ENCODE measurements at regions not wholly inside any gene's neighbourhood (a gene's known extent, or its start where the extent isn't known, plus 50 kb on each side); places are given as distances from the start of the nearest gene placed in this dataset.

GRCh38 chr10:111599943-111600342, 523.1 kb downstream of the ADRA2A start:
- H3K36me3 ChIP-seq (ENCODE audit: control insufficient read depth in 2 of 4, insufficient read depth in 4 of 4, low read length in 3 of 4), result no peaks in the 10 kb centered on the region
- H4K5ac ChIP-seq (ENCODE audit: insufficient read length, low read depth, low read length), result no peak overlapping the region
- ChIA-PET POLR2A (ENCODE audit: partially characterized antibody) (no interaction called here), CTCF (ENCODE audit: partially characterized antibody) (interaction anchor here (0.6 to 3.5 kb wide), 17 partner anchors 7 to 722 kb away, joined by 3 to 16 read pairs (median 4); no protein-coding TSS in a partner anchor)
- no peak overlapping the region for H2AK5ac ChIP-seq (ENCODE audit: low read depth, low read length)
- no peak overlapping the region for H2BK5ac ChIP-seq (ENCODE audit: low read depth, low read length)
- H3K4me1 ChIP-seq (replicated peaks in 1 of 4; ENCODE audit: control insufficient read depth in 3 of 4, insufficient read depth in 4 of 4, low read length in 3 of 4), result peaks cover 0 to 3% (median 0%) of the 10 kb centered on the region in 4 experiments; a peak in 1 of 7 replicates
- no peak overlapping the region for H2BK12ac ChIP-seq (ENCODE audit: low read depth, low read length)
- no peaks in the 10 kb centered on the region for H3K9me3 ChIP-seq (ENCODE audit: insufficient read depth in 2 of 2, low read depth in 1 of 2, low read length in 1 of 2)
- no peak overlapping the region for H3K4me2 ChIP-seq (ENCODE audit: insufficient read depth in 1 of 2, low read depth in 2 of 2, low read length in 2 of 2)
- 92% methylated on average over 2 of the region's 2 CpGs; no CpG with 5 or more reads in 1 of the 2 experiments for WGBS, 2 experiments (ENCODE audit: extremely low coverage in 1 of 2, insufficient coverage in 1 of 2, insufficient read length in 1 of 2, insufficient replicate concordance in 2 of 2, low coverage in 1 of 2, low lambda C conversion rate in 2 of 2, missing lambda C conversion rate in 1 of 2)
- H4K91ac ChIP-seq (replicated peaks; ENCODE audit: insufficient read length, low read length), result no peak overlapping the region
- FAIRE-seq (no peak), DNase-seq (ENCODE audit: low read depth in 1 of 2, low spot score in 2 of 2) (no peak)
- no peak overlapping the region for H3K4ac ChIP-seq (replicated peaks; ENCODE audit: insufficient read length, low read depth, low read length)
- no peaks in the 10 kb centered on the region for H3K79me2 ChIP-seq (ENCODE audit: control insufficient read depth in 1 of 2, insufficient read depth in 2 of 2, low read length in 2 of 2)
- no peaks in the 10 kb centered on the region for H4K20me1 ChIP-seq (replicated peaks in 1 of 2; ENCODE audit: control insufficient read depth in 1 of 2, insufficient read depth in 2 of 2, low read length in 2 of 2)
- no peak overlapping the region for H3K14ac ChIP-seq (ENCODE audit: insufficient read length)
- no peaks in the 10 kb centered on the region for H3K79me1 ChIP-seq (ENCODE audit: low read depth, low read length)
- H3K56ac ChIP-seq (replicated peaks; ENCODE audit: insufficient read length, low read depth, low read length), result no peak overlapping the region
- no peak overlapping the region for H3K27ac ChIP-seq (ENCODE audit: low read depth, low read length)
- H2BK20ac ChIP-seq (ENCODE audit: low read length), result no peak overlapping the region
- H3K23ac ChIP-seq (ENCODE audit: insufficient read length), result no peak overlapping the region
- no peaks in the 10 kb centered on the region for H3K23me2 ChIP-seq (ENCODE audit: low read depth, low read length)
- no peaks in the 10 kb centered on the region for H3K27me3 ChIP-seq (replicated peaks in 1 of 4; ENCODE audit: control insufficient read depth in 3 of 4, extremely low read depth in 1 of 4, insufficient read depth in 3 of 4, low read length in 3 of 4)
- H2BK15ac ChIP-seq (ENCODE audit: low read length), result no peak overlapping the region
- H3K18ac ChIP-seq (ENCODE audit: extremely low read depth, low read length), result no peak overlapping the region
- no peak overlapping the region for H3K9ac ChIP-seq (replicated peaks in 1 of 4; ENCODE audit: extremely low read depth in 1 of 4, low read depth in 3 of 4, low read length in 3 of 4)
- H4K8ac ChIP-seq (ENCODE audit: extremely low read depth, insufficient read depth, low read length), result no peak overlapping the region
- H2AFZ ChIP-seq (ENCODE audit: low read length), result no peak overlapping the region
- no peak overlapping the region for H3K4me3 ChIP-seq (ENCODE audit: extremely low read depth in 1 of 4, insufficient read depth in 2 of 4, low read depth in 3 of 4, low read length in 4 of 4)
- no peak overlapping the region for H2BK120ac ChIP-seq (replicated peaks; ENCODE audit: low read depth, low read length)
- no peak for TF ChIP-seq KDM4A (IDR thresholded peaks at IDR 0.05; ENCODE audit: low read depth, low read length, severe bottlenecking)
- no peak for TF ChIP-seq HDAC2 (IDR thresholded peaks at IDR 0.05; ENCODE audit: borderline replicate concordance in 1 of 2, low read depth in 2 of 2, low read length in 2 of 2)
- TF ChIP-seq E2F6 (IDR thresholded peaks at IDR 0.05), result no peak

Data from H1 (cell line).